Testis (tissue), 2 donors: ENCODE measurements at regions not wholly inside any gene's neighbourhood (a gene's known extent, or its start where the extent isn't known, plus 50 kb on each side); places are given as distances from the start of the nearest gene placed in this dataset.

Source experiments
- DNase-seq: peaks from one replicate; pipeline ENCODE4 v3.0.0-alpha.2; 2019
- H3K27ac ChIP-seq, 2 donors: fragments of 200-600 bp; sonication (generic); one replicate each; pipeline ENCODE4 v1.5.1; 2019
- H3K27me3 ChIP-seq: fragments of 200-600 bp; sonication (generic); one replicate; pipeline ENCODE4 v1.5.1; 2019
- H3K36me3 ChIP-seq: fragments of 200-600 bp; sonication (generic); one replicate; pipeline ENCODE4 v1.5.1; 2017; ENCODE audit warnings: low read depth; ENCODE audit errors: missing control alignments
- H3K4me1 ChIP-seq: fragments of 200-600 bp; sonication (generic); one replicate; pipeline ENCODE4 v1.5.1; 2019
- H3K4me3 ChIP-seq, 2 donors: fragments of 200-600 bp; sonication (generic); one replicate each; pipeline ENCODE4 v1.5.1; 2017 to 2019
- H3K9me3 ChIP-seq: fragments of 200-600 bp; sonication (generic); one replicate; pipeline ENCODE4 v1.5.1; 2017
- CTCF ChIP-seq, 3 experiments: fragments of 450-650 bp in 2 of 3; fragments of 200-600 bp in 1 of 3; sonication (generic) in 1 of 3; IDR thresholded peaks; one replicate each; pipeline ENCODE4 v1.5.1; 2016 to 2019; ENCODE audit warnings: antibody characterized with exemption in 3 of 3, mild to moderate bottlenecking in 2 of 3, moderate library complexity in 1 of 3
- POLR2A ChIP-seq: fragments of 450-650 bp; IDR thresholded peaks from one replicate; pipeline ENCODE4 v1.6.1; 2017; ENCODE audit warnings: antibody characterized with exemption, mild to moderate bottlenecking, moderate library complexity
- WGBS, 2 donors: methylation state at CpG; one replicate each; pipeline ENCODE4 v1.1.5; 2018; 5-methylcytosine and 5-hydroxymethylcytosine counted together
- intact Hi-C: fragments of 100-400 bp; cut with DNase I; formaldehyde crosslinking; loops from one replicate; pipeline ENCODE4 v1.15.1; 2023; ENCODE audit warnings: low total_unique reads

GRCh38 chr12:125259178-125259867 is 194.1 kb downstream of the AACS start:
- no peak overlapping the region for H3K27ac ChIP-seq
- no peaks in the 10 kb centered on the region for H3K27me3 ChIP-seq
- TF ChIP-seq CTCF (IDR thresholded peaks at IDR 0.05) (no peak), POLR2A (no peak)
- no peak for DNase-seq
- no peaks in the 10 kb centered on the region for H3K9me3 ChIP-seq
- no peak overlapping the region for H3K4me3 ChIP-seq
- H3K4me1 ChIP-seq = no peaks in the 10 kb centered on the region
- no peaks in the 10 kb centered on the region for H3K36me3 ChIP-seq
- intact Hi-C loops = no loop called here
- 52 to 61% methylated on average over 15 of the region's 15 CpGs for WGBS, 2 donors

DNA sequence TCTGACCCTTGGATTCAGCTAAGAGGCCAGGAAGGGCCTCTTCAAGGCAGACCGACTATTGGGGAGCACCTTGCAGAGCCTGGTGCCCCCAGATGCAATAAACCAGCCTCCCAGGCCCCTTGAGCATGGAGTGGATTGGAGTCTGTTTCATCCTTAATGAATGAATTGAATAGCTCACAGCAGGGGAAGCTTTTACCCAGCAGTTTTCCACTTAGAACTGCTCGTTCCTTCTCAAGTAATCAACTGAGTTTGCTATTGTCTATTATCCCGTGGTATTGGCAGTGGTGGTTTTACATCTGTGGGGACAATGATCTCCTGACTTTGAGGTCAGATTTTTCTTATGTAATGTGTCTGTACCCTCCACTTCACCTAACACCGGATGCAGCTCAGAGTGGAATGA is 197.6 kb downstream of the AACS start:
- Histone ChIP-seq H3K9me3 (no peaks in the 10 kb centered on the region), H3K36me3 (no peaks in the 10 kb centered on the region), H3K27ac (no peak overlapping the region), H3K4me3 (no peak overlapping the region), H3K27me3 (no peaks in the 10 kb centered on the region), H3K4me1 (no peaks in the 10 kb centered on the region)
- 42 to 52% methylated on average over 4 of the region's 4 CpGs for WGBS, 2 donors
- DNase-seq = no peak
- intact Hi-C loops = no loop called here
- TF ChIP-seq CTCF (IDR thresholded peaks at IDR 0.05) = no peak
- TF ChIP-seq POLR2A = no peak

- Histone ChIP-seq H3K27me3 (no peaks in the 10 kb centered on the region), H3K27ac (no peak overlapping the region), H3K4me3 (no peak overlapping the region), H3K9me3 (no peaks in the 10 kb centered on the region), H3K36me3 (no peaks in the 10 kb centered on the region), H3K4me1 (no peaks in the 10 kb centered on the region)
- no peak for DNase-seq
- intact Hi-C loops = no loop called here
- WGBS, 2 donors = 90 to 92% methylated on average over 8 of the region's 8 CpGs
- TF ChIP-seq CTCF (IDR thresholded peaks at IDR 0.05) = no peak
Measured at GRCh38 chr12:125263385-125263784, 198.2 kb downstream of the AACS start.

DNA sequence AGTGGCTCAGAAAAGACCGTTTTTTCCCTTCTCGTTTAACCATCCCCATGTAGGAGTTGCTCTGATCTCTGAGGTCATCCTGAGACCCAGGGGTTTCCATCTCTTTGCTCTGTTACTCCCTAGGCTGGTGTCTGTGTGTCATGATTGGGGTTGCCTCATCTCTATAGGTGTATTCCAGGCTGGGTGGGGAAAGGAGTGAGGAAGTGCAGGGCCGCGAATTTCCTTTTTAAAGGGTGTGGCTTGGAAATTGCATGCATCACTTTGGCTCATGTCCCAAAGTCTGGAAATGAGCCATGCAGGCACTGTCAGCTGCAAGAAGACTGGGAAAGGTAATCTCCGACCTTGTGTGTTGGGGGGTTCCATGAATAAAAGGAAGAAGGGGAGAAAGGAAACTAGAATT is 201.9 kb downstream of the AACS start:
- no peak overlapping the region for H3K4me3 ChIP-seq
- H3K36me3 ChIP-seq = no peaks in the 10 kb centered on the region
- DNase-seq = no peak
- H3K27me3 ChIP-seq = no peaks in the 10 kb centered on the region
- TF ChIP-seq CTCF (IDR thresholded peaks at IDR 0.05) (no peak), POLR2A (no peak)
- intact Hi-C loops = no loop called here
- 68 to 90% methylated on average over 5 of the region's 5 CpGs for WGBS, 2 donors
- H3K4me1 ChIP-seq = peaks cover 3% of the 10 kb centered on the region
- H3K9me3 ChIP-seq = no peaks in the 10 kb centered on the region
- no peak overlapping the region for H3K27ac ChIP-seq

DNA sequence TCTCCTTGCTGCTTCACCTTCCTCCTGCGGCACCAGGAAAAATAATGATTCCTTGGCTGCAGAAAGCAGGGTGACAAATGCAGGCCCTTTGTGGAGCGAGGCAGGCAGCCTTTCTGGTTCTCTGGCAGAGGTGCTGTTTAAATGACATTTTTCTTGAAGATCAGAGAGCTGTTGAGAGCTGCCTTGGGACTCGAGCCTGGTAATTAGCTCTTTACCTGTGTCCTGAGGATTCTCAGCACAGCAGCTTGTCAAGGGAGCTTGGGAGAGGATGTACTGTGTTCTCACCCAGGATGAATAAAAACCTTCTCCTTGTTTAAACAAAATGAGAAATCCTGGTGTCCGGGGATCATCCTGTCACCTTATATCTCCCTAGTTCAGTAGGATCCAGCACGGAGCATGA is 204.0 kb downstream of the AACS start:
- TF ChIP-seq POLR2A (no peak), CTCF (IDR thresholded peaks at IDR 0.05) (no peak)
- Histone ChIP-seq H3K9me3 (no peaks in the 10 kb centered on the region), H3K27me3 (no peaks in the 10 kb centered on the region), H3K4me3 (no peak overlapping the region), H3K4me1 (peaks cover 3% of the 10 kb centered on the region), H3K27ac (no peak overlapping the region), H3K36me3 (no peaks in the 10 kb centered on the region)
- DNase-seq = no peak
- intact Hi-C loops = no loop called here
- WGBS, 2 donors = 68 to 71% methylated on average over 5 of the region's 5 CpGs
